ENCODE measurements at regions not wholly inside any gene's neighbourhood (a gene's known extent, or its start where the extent isn't known, plus 50 kb on each side); places are given as distances from the start of the nearest gene placed in this dataset.

DNA sequence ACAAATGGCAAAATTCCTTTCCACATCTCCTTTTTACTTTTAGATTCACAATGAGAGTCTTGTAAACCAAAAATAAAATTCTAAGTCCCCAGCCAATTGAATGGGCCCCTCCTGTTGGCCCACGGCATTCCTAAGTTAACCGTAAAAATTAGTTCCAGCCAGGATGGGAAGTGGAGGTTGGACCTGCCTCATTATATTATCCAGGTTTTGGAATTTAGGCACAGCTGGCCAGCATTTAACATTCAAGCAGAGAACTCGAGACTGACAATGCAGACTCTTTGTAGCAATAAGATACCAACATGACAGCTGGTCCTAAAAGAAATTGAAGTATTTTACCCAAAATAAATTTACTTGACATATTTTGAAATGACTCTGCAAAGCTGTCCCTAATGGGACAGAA lies 321.0 kb upstream of the NAALADL2 start:
- TF ChIP-seq, protein P1, sequence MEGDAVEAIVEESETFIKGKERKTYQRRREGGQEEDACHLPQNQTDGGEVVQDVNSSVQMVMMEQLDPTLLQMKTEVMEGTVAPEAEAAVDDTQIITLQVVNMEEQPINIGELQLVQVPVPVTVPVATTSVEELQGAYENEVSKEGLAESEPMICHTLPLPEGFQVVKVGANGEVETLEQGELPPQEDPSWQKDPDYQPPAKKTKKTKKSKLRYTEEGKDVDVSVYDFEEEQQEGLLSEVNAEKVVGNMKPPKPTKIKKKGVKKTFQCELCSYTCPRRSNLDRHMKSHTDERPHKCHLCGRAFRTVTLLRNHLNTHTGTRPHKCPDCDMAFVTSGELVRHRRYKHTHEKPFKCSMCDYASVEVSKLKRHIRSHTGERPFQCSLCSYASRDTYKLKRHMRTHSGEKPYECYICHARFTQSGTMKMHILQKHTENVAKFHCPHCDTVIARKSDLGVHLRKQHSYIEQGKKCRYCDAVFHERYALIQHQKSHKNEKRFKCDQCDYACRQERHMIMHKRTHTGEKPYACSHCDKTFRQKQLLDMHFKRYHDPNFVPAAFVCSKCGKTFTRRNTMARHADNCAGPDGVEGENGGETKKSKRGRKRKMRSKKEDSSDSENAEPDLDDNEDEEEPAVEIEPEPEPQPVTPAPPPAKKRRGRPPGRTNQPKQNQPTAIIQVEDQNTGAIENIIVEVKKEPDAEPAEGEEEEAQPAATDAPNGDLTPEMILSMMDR (IDR thresholded peaks at IDR 0.05): no peak
- no peak for TF ChIP-seq POLR2A (IDR thresholded peaks at IDR 0.05)
- no peak for TF ChIP-seq POLR2AphosphoS5 (IDR thresholded peaks at IDR 0.05; ENCODE audit: insufficient read depth in 1 of 2, low read depth in 1 of 2)

All from vagina (tissue), 2 donors.